ENCODE measurements at regions not wholly inside any gene's neighbourhood (a gene's known extent, or its start where the extent isn't known, plus 50 kb on each side); places are given as distances from the start of the nearest gene placed in this dataset.

DNA sequence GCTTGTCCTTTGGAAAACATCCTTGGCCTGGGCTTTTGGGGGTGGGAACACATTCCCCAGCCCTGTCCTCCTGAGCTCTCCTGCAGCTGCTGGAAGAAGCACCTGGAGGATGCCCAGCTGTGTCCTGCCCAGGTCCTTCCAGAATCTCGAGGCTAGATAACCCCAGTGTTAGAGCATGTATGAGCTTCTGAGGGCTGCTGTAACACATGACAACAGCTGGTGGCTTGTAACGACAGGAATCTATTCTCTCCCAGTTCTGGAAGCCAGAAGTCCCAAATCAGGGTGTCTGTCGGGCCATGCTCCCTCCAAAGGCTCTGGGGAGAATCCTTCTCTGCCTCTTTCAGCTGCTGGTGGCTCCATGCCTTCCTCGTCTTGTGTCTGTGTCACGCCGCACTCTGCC, 403.6 kb upstream of the C2CD4B start:
- TF ChIP-seq, protein P1, sequence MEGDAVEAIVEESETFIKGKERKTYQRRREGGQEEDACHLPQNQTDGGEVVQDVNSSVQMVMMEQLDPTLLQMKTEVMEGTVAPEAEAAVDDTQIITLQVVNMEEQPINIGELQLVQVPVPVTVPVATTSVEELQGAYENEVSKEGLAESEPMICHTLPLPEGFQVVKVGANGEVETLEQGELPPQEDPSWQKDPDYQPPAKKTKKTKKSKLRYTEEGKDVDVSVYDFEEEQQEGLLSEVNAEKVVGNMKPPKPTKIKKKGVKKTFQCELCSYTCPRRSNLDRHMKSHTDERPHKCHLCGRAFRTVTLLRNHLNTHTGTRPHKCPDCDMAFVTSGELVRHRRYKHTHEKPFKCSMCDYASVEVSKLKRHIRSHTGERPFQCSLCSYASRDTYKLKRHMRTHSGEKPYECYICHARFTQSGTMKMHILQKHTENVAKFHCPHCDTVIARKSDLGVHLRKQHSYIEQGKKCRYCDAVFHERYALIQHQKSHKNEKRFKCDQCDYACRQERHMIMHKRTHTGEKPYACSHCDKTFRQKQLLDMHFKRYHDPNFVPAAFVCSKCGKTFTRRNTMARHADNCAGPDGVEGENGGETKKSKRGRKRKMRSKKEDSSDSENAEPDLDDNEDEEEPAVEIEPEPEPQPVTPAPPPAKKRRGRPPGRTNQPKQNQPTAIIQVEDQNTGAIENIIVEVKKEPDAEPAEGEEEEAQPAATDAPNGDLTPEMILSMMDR (IDR thresholded peaks at IDR 0.05; ENCODE audit: insufficient read depth, low read length) = no peak
- TF ChIP-seq, protein P2, sequence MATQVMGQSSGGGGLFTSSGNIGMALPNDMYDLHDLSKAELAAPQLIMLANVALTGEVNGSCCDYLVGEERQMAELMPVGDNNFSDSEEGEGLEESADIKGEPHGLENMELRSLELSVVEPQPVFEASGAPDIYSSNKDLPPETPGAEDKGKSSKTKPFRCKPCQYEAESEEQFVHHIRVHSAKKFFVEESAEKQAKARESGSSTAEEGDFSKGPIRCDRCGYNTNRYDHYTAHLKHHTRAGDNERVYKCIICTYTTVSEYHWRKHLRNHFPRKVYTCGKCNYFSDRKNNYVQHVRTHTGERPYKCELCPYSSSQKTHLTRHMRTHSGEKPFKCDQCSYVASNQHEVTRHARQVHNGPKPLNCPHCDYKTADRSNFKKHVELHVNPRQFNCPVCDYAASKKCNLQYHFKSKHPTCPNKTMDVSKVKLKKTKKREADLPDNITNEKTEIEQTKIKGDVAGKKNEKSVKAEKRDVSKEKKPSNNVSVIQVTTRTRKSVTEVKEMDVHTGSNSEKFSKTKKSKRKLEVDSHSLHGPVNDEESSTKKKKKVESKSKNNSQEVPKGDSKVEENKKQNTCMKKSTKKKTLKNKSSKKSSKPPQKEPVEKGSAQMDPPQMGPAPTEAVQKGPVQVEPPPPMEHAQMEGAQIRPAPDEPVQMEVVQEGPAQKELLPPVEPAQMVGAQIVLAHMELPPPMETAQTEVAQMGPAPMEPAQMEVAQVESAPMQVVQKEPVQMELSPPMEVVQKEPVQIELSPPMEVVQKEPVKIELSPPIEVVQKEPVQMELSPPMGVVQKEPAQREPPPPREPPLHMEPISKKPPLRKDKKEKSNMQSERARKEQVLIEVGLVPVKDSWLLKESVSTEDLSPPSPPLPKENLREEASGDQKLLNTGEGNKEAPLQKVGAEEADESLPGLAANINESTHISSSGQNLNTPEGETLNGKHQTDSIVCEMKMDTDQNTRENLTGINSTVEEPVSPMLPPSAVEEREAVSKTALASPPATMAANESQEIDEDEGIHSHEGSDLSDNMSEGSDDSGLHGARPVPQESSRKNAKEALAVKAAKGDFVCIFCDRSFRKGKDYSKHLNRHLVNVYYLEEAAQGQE (IDR thresholded peaks at IDR 0.05; ENCODE audit: insufficient replicate concordance, low read depth) = no peak
- TF ChIP-seq SPI1 (IDR thresholded peaks at IDR 0.05; ENCODE audit: borderline replicate concordance, low read depth) = no peak
- no peak for TF ChIP-seq POLR2AphosphoS5 (IDR thresholded peaks at IDR 0.05; ENCODE audit: low read depth)
- no peak for TF ChIP-seq GABPA (IDR thresholded peaks at IDR 0.05; ENCODE audit: low read depth)
